ENCODE measurements at regions not wholly inside any gene's neighbourhood (a gene's known extent, or its start where the extent isn't known, plus 50 kb on each side); places are given as distances from the start of the nearest gene placed in this dataset.

- POLR2A ChIA-PET, result no interaction called here
- no peak overlapping the region for H3K4me3 ChIP-seq
- ATAC-seq, result no peak
Observed at GRCh38 chr3:84538597-84538996, 420.2 kb upstream of the CADM2 start.

More at GRCh38 chr3:84538597-84538996, 420.2 kb upstream of the CADM2 start:
- Histone ChIP-seq H3K4me1 (replicated peaks in 1 of 2; ENCODE audit: control insufficient read depth in 2 of 2, insufficient read depth in 2 of 2, low read length in 2 of 2) (no peaks in the 10 kb centered on the region), H3K27me3 (ENCODE audit: control insufficient read depth in 2 of 2, insufficient read depth in 2 of 2, low read length in 2 of 2) (no peaks in the 10 kb centered on the region), H3K4me2 (ENCODE audit: insufficient read depth, low read length) (no peak overlapping the region), H3K9me1 (ENCODE audit: control insufficient read depth, insufficient read depth, low read length) (no peaks in the 10 kb centered on the region), H3K9me3 (replicated peaks; ENCODE audit: control insufficient read depth, insufficient read depth, low read depth, low read length) (no peaks in the 10 kb centered on the region), H4K20me1 (replicated peaks; ENCODE audit: control insufficient read depth, insufficient read depth, low read length) (no peaks in the 10 kb centered on the region), H3K79me2 (ENCODE audit: control insufficient read depth, insufficient read depth, low read length) (no peaks in the 10 kb centered on the region), H2AFZ (ENCODE audit: low read depth, low read length) (no peak overlapping the region), H3K36me3 (ENCODE audit: control insufficient read depth, insufficient read depth, low read length) (no peaks in the 10 kb centered on the region), H3K27ac (ENCODE audit: extremely low read depth, low read depth, low read length) (no peak overlapping the region), H3K9ac (ENCODE audit: insufficient read depth in 1 of 2, low read depth in 2 of 2, low read length in 2 of 2) (no peak overlapping the region)
- TF ChIP-seq PML (IDR thresholded peaks at IDR 0.05; ENCODE audit: low read length) (no peak), ZEB2 (IDR thresholded peaks at IDR 0.05) (no peak), ZNF263 (CRISPR knock-in tag; IDR thresholded peaks at IDR 0.05; ENCODE audit: borderline replicate concordance) (no peak), ATF7 (IDR thresholded peaks at IDR 0.05) (no peak), ZNF609 (CRISPR knock-in tag; IDR thresholded peaks at IDR 0.05; ENCODE audit: borderline replicate concordance) (no peak), FOXA3 (CRISPR knock-in tag; conservative IDR thresholded peaks at IDR 0.05 in 1 of 2, IDR thresholded peaks at IDR 0.05 in 1 of 2) (no peak), TAF9B (IDR thresholded peaks at IDR 0.05; ENCODE audit: partially characterized antibody) (no peak), CSDE1 (IDR thresholded peaks at IDR 0.05) (no peak), CBX1 (IDR thresholded peaks at IDR 0.05; ENCODE audit: low read depth) (no peak), RBM17 (IDR thresholded peaks at IDR 0.05; ENCODE audit: borderline replicate concordance, low read depth, low read length) (no peak), ZFP1 (CRISPR knock-in tag; IDR thresholded peaks at IDR 0.05) (no peak), HNRNPL (IDR thresholded peaks at IDR 0.05; ENCODE audit: low read depth, low read length) (no peak), RBM22 (IDR thresholded peaks at IDR 0.05; ENCODE audit: low read depth, low read length, poor library complexity, severe bottlenecking) (no peak), ZNF431 (CRISPR knock-in tag; IDR thresholded peaks at IDR 0.05) (no peak), GTF2F1 (IDR thresholded peaks at IDR 0.05; ENCODE audit: low read depth, low read length) (no peak)
- TF ChIP-seq, protein P1, sequence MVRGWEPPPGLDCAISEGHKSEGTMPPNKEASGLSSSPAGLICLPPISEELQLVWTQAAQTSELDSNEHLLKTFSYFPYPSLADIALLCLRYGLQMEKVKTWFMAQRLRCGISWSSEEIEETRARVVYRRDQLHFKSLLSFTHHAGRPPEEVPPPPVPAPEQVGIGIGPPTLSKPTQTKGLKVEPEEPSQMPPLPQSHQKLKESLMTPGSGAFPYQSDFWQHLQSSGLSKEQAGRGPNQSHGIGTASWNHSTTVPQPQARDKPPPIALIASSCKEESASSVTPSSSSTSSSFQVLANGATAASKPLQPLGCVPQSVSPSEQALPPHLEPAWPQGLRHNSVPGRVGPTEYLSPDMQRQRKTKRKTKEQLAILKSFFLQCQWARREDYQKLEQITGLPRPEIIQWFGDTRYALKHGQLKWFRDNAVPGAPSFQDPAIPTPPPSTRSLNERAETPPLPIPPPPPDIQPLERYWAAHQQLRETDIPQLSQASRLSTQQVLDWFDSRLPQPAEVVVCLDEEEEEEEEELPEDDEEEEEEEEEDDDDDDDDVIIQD (CRISPR knock-in tag; IDR thresholded peaks at IDR 0.05), result no peak
- TF ChIP-seq, protein P2, sequence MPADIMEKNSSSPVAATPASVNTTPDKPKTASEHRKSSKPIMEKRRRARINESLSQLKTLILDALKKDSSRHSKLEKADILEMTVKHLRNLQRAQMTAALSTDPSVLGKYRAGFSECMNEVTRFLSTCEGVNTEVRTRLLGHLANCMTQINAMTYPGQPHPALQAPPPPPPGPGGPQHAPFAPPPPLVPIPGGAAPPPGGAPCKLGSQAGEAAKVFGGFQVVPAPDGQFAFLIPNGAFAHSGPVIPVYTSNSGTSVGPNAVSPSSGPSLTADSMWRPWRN (IDR thresholded peaks at IDR 0.05; ENCODE audit: low read depth), result no peak
- TF ChIP-seq, protein P3, sequence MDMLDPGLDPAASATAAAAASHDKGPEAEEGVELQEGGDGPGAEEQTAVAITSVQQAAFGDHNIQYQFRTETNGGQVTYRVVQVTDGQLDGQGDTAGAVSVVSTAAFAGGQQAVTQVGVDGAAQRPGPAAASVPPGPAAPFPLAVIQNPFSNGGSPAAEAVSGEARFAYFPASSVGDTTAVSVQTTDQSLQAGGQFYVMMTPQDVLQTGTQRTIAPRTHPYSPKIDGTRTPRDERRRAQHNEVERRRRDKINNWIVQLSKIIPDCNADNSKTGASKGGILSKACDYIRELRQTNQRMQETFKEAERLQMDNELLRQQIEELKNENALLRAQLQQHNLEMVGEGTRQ (CRISPR knock-in tag; IDR thresholded peaks at IDR 0.05), result no peak
- DNase-seq (ENCODE audit: extremely low read depth in 1 of 4, low spot score in 3 of 4), result no peak
- FAIRE-seq, result no peak
- CTCF ChIA-PET (ENCODE audit: low intra/inter-chr PET ratio), result no interaction called here
- in situ Hi-C loops (cut with MboI) (no loop called here), intact Hi-C loops (cut with micrococcal nuclease) (no loop called here)
- BruUV-seq (replicated peaks), result no TSS peak
